DMS153 (cell line): ENCODE measurements at regions not wholly inside any gene's neighbourhood (a gene's known extent, or its start where the extent isn't known, plus 50 kb on each side); places are given as distances from the start of the nearest gene placed in this dataset.

Source experiments
- DNase-seq: peaks from one replicate; lab custom pipeline; 2025; lab: John Stamatoyannopoulos, UW

- no peak for DNase-seq
Observed at GRCh38 chr6:14731611-14732010, 514.3 kb upstream of the JARID2 start.

- no peak for DNase-seq
Observed at GRCh38 chr6:14732226-14732843, 513.5 kb upstream of the JARID2 start.

GRCh38 chr6:14732844-14733757 lies 512.8 kb upstream of the JARID2 start:
- DNase-seq: no peak

- no peak for DNase-seq
Observed at GRCh38 chr6:14734052-14734415, 511.8 kb upstream of the JARID2 start.

GRCh38 chr6:14734416-14735340 lies 511.2 kb upstream of the JARID2 start:
- DNase-seq: no peak

- no peak for DNase-seq
Observed at GRCh38 chr6:14735956-14736486, 509.8 kb upstream of the JARID2 start.

- DNase-seq: no peak
Observed at GRCh38 chr6:14736554-14736953, 509.3 kb upstream of the JARID2 start.

- DNase-seq: no peak
Observed at GRCh38 chr6:14738497-14738896, 507.4 kb upstream of the JARID2 start.

GRCh38 chr6:14738933-14739332 lies 506.9 kb upstream of the JARID2 start:
- no peak for DNase-seq

GRCh38 chr6:14739827-14740226 lies 506.0 kb upstream of the JARID2 start:
- no peak for DNase-seq

GRCh38 chr6:14742171-14742570 lies 503.7 kb upstream of the JARID2 start:
- DNase-seq: no peak

GRCh38 chr6:14742680-14743079 lies 503.2 kb upstream of the JARID2 start:
- DNase-seq: no peak

- no peak for DNase-seq
Observed at GRCh38 chr6:14743144-14743473, 502.8 kb upstream of the JARID2 start.

- DNase-seq: no peak
Observed at GRCh38 chr6:14743474-14744211, 502.2 kb upstream of the JARID2 start.

GRCh38 chr6:14744212-14744556 lies 501.7 kb upstream of the JARID2 start:
- DNase-seq: no peak

- DNase-seq: no peak
Observed at GRCh38 chr6:14746139-14746837, 499.6 kb upstream of the JARID2 start.

- no peak for DNase-seq
Observed at GRCh38 chr6:14747881-14748520, 497.9 kb upstream of the JARID2 start.

- no peak for DNase-seq
Observed at GRCh38 chr6:14748679-14749078, 497.2 kb upstream of the JARID2 start.

GRCh38 chr6:14750059-14750661 lies 495.7 kb upstream of the JARID2 start:
- DNase-seq: no peak

GRCh38 chr6:14751645-14752175 lies 494.2 kb upstream of the JARID2 start:
- no peak for DNase-seq
